Small intestine (tissue), 7 donors: ENCODE measurements at regions not wholly inside any gene's neighbourhood (a gene's known extent, or its start where the extent isn't known, plus 50 kb on each side); places are given as distances from the start of the nearest gene placed in this dataset.
"Not testable (repeated sequence)": the region's sequence is repeated elsewhere in the genome, so short reads cannot be mapped to it uniquely, and the experiment has no call there.

Source experiments
- DNase-seq, 2 donors: peaks; one replicate each; pipeline versions ENCODE4 v3.0.0 to v3.0.0-alpha.2; 2013
- FAIRE-seq: peaks from 2 replicates; lab custom pipeline; 2012; peaks lifted over from hg19 to GRCh38; lab: Jason Lieb, UNC
- H3K27ac ChIP-seq, 3 donors: one replicate each; pipeline ENCODE4 v1.5.1; 2013; ENCODE audit warnings: low read length in 2 of 3, mild to moderate bottlenecking in 2 of 3, control low read depth in 1 of 3, inconsistent platforms in 1 of 3, low read depth in 1 of 3, moderate library complexity in 1 of 3
- H3K27me3 ChIP-seq, 3 donors: one replicate each; pipeline ENCODE4 v1.6.1; 2013; ENCODE audit warnings: low read length in 3 of 3, inconsistent platforms in 1 of 3; ENCODE audit not compliant: control insufficient read depth in 3 of 3, insufficient read depth in 3 of 3
- H3K36me3 ChIP-seq, 3 donors: one replicate each; pipeline ENCODE4 v1.6.1; 2013; ENCODE audit warnings: low read length in 3 of 3, inconsistent platforms in 1 of 3, low read depth in 1 of 3, mild to moderate bottlenecking in 1 of 3, moderate library complexity in 1 of 3; ENCODE audit not compliant: control insufficient read depth in 3 of 3, insufficient read depth in 2 of 3
- H3K4me1 ChIP-seq, 3 donors: one replicate each; pipeline ENCODE4 v1.6.1; 2013; ENCODE audit warnings: low read length in 2 of 3, inconsistent platforms in 1 of 3, low read depth in 1 of 3, mild to moderate bottlenecking in 1 of 3, moderate library complexity in 1 of 3; ENCODE audit not compliant: control insufficient read depth in 3 of 3, insufficient read depth in 2 of 3
- H3K4me3 ChIP-seq, 3 donors: one replicate each; pipeline ENCODE4 v1.5.1; 2013; ENCODE audit warnings: low read length in 3 of 3, control low read depth in 1 of 3, inconsistent platforms in 1 of 3, low read depth in 1 of 3, mild to moderate bottlenecking in 1 of 3, moderate library complexity in 1 of 3
- H3K9me3 ChIP-seq, 2 donors: one replicate each; pipeline ENCODE4 v1.6.1; 2013; ENCODE audit warnings: low read depth in 1 of 2, low read length in 1 of 2; ENCODE audit not compliant: control insufficient read depth in 2 of 2, insufficient read depth in 1 of 2
- WGBS, 3 donors: extraction: QIAGEN DNeasy Blood & Tissue Kit; methylation state at CpG; one replicate each; pipeline ENCODE4 v1.1.7; 2013; 5-methylcytosine and 5-hydroxymethylcytosine counted together
- donor health status: healthy with polysubstance abuse.
- donor health status: control.
- donor health status: control.
- donor health status: Bipolar disorder and iron deficiency.
- donor health status: healthy.

- FAIRE-seq (no peak), DNase-seq (no peak)
- H3K27me3 ChIP-seq, result no peaks in the 10 kb centered on the region
- no peak overlapping the region for H3K27ac ChIP-seq
- no peaks in the 10 kb centered on the region for H3K36me3 ChIP-seq
- 45 to 51% (median 48%) methylated on average over 3 of the region's 3 CpGs for WGBS, 3 donors
- no peak overlapping the region for H3K4me3 ChIP-seq
- peaks cover 5 to 23% of the 10 kb centered on the region in 2 donors for H3K9me3 ChIP-seq
- H3K4me1 ChIP-seq, result no peaks in the 10 kb centered on the region
Measured at GRCh38 chr6:112606656-112607435, 259.7 kb downstream of the RFPL4B start.

DNA sequence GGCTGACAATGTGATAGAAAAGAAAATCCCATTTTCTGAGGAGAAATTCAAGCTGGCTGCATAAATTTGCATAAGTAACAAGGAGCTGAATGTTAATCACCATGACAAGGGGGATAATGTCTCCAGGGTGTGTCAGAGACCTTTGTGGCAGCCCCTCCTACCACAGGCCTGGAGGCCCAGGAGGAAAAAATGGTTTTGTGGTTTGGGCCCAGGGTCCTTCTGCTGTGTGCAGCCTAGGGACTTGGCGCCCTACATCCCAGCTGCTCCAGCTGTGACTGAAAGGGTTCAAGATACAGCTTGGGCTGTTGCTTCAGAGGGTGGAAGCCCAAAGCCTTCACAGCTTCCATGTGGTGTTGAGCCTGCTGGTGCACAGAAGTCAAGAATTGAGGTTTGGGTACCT is 261.8 kb downstream of the RFPL4B start:
- H3K36me3 ChIP-seq, DNase-seq, H3K27me3 ChIP-seq, H3K27ac ChIP-seq, FAIRE-seq, H3K4me3 ChIP-seq, H3K4me1 ChIP-seq: not testable (repeated sequence)
- WGBS, 3 donors, result 93 to 97% (median 95%) methylated on average over 1 of the region's 1 CpG
- H3K9me3 ChIP-seq, result peaks cover 5 to 23% of the 10 kb centered on the region in 2 donors

GRCh38 chr6:112613410-112613809 is 266.3 kb downstream of the RFPL4B start:
- Histone ChIP-seq H3K4me1 (no peaks in the 10 kb centered on the region), H3K9me3 (peaks cover 6 to 18% of the 10 kb centered on the region in 2 donors), H3K27me3 (no peaks in the 10 kb centered on the region), H3K36me3 (no peaks in the 10 kb centered on the region), H3K27ac (no peak overlapping the region), H3K4me3 (no peak overlapping the region)
- DNase-seq (no peak), FAIRE-seq (no peak)
- WGBS, 3 donors, result 46 to 64% (median 49%) methylated on average over 2 of the region's 2 CpGs

- no peaks in the 10 kb centered on the region for H3K4me1 ChIP-seq
- H3K27ac ChIP-seq, result no peak overlapping the region
- FAIRE-seq (no peak), DNase-seq (no peak)
- H3K9me3 ChIP-seq, result peaks cover 0 to 2% of the 10 kb centered on the region in 2 donors
- no peaks in the 10 kb centered on the region for H3K36me3 ChIP-seq
- no peaks in the 10 kb centered on the region for H3K27me3 ChIP-seq
- WGBS, 3 donors, result 71 to 80% (median 77%) methylated on average over 3 of the region's 3 CpGs
- no peak overlapping the region for H3K4me3 ChIP-seq
Measured at GRCh38 chr6:112618849-112619248, 271.7 kb downstream of the RFPL4B start.

DNA sequence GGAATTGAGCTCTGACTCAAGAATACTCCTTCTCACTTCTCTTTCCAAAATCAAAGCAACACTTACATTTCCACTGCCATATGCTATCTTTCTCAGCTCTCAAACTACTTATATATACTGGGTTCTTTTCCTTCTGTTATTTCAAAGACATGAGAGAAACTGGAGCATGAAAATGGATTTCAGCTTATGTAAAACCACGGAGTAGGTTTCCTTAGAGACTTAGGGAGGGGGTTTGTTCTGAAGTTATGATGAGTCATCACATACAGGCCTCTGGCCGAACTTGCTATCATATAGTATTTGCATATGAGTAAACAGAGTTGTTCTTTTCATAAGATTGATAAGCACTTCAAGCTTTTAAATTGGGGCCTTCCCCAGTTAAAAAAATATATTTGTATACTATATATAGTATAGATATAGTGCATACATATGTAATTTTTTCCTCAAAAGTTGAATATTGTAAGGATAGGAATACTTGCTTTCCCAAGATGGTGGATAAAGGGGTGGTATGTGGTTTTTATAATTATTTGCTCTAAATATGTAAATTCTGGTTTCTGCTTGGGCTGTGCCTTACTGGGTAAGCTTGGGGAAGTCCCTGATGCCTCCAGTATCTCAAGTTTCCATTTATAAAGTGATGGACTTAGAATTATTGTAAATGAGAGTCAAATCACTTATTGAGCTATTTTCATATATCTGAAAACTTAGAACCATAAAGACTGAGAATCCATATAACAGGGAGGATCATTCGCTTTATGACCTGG is 273.9 kb downstream of the RFPL4B start:
- 30 to 47% (median 34%) methylated on average over 3 of the region's 3 CpGs for WGBS, 3 donors
- DNase-seq (no peak), FAIRE-seq (no peak)
- no peaks in the 10 kb centered on the region for H3K4me1 ChIP-seq
- H3K9me3 ChIP-seq, result peaks cover 0 to 2% of the 10 kb centered on the region in 2 donors
- H3K4me3 ChIP-seq, result no peak overlapping the region
- no peak overlapping the region for H3K27ac ChIP-seq
- no peaks in the 10 kb centered on the region for H3K36me3 ChIP-seq
- no peaks in the 10 kb centered on the region for H3K27me3 ChIP-seq

GRCh38 chr6:112622036-112622435 is 274.9 kb downstream of the RFPL4B start:
- no peak for FAIRE-seq
- DNase-seq, result no peak
- H3K36me3 ChIP-seq, result no peaks in the 10 kb centered on the region
- no peak overlapping the region for H3K4me3 ChIP-seq
- H3K4me1 ChIP-seq, result no peaks in the 10 kb centered on the region
- peaks cover 0 to 2% of the 10 kb centered on the region in 2 donors for H3K9me3 ChIP-seq
- no peak overlapping the region for H3K27ac ChIP-seq
- H3K27me3 ChIP-seq, result no peaks in the 10 kb centered on the region

DNA sequence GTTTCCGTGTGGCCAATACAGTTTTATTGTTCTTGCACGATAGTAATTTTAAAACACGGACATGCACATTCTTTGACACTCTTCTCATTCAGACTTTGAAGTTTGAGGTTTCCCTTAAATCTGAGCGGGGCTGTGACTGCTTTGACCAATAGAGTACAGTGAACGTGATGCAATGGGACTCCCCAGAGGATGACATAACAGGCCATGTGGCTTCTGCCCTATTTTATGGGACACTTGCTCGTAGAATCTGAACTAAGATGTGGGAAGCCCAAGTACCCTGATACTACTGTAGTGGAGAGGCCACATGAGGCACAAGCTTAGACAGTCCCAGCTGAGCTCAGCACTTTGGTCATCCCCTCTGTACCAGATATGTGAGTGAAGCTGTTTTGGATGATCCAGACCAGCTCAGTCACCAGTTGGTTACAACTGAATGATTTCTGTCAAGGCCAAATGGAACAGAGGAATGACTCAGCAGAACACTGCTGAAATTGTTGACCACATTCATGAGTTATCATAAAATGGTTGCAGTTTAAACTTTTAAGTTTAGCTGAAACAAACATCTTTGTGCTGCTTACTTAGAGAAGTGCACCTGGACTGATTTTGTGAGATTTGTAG is 279.4 kb downstream of the RFPL4B start:
- Histone ChIP-seq H3K27ac (no peak overlapping the region), H3K4me3 (no peak overlapping the region), H3K9me3 (no peaks in the 10 kb centered on the region), H3K4me1 (no peaks in the 10 kb centered on the region), H3K36me3 (no peaks in the 10 kb centered on the region), H3K27me3 (no peaks in the 10 kb centered on the region)
- WGBS, 3 donors, result 83 to 90% (median 89%) methylated on average over 6 of the region's 6 CpGs
- DNase-seq (no peak), FAIRE-seq (no peak)

- DNase-seq (no peak), FAIRE-seq (no peak)
- Histone ChIP-seq H3K27ac (no peak overlapping the region), H3K4me3 (no peak overlapping the region), H3K9me3 (no peaks in the 10 kb centered on the region), H3K4me1 (no peaks in the 10 kb centered on the region), H3K27me3 (no peaks in the 10 kb centered on the region), H3K36me3 (no peaks in the 10 kb centered on the region)
- 84 to 91% (median 90%) methylated on average over 1 of the region's 1 CpG for WGBS, 3 donors
Measured at GRCh38 chr6:112634376-112634775, 287.2 kb downstream of the RFPL4B start.
